ENCODE measurements at regions not wholly inside any gene's neighbourhood (a gene's known extent, or its start where the extent isn't known, plus 50 kb on each side); places are given as distances from the start of the nearest gene placed in this dataset.
"Not testable (repeated sequence)": the region's sequence is repeated elsewhere in the genome, so short reads cannot be mapped to it uniquely, and the experiment has no call there.

DNA sequence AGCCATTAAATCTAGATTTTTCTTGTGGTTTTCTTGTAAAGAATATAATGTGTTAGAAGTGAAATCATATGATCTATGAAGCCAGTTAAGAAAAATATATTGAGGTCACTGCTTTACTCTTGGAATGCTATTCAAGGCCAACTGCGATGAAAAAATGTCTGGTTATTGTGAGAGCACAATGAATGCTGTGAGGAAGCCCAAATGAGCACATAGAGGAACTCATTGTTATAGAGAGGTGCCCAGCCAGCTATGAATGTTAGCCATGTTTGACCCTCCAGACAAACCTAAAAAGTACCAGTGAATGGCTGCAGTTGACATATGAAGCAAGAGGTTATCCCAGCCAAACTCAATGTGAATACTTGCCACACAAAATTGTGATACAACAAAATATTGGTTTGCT lies 359.8 kb upstream of the FAM174A start:
- DNase-seq (no peak), ATAC-seq (no peak)
- H3K9me3 Mint-ChIP-seq (ENCODE audit: insufficient read depth): no peaks in the 10 kb centered on the region
- H3K4me3 Mint-ChIP-seq: no peak overlapping the region
- CTCF ChIA-PET: no interaction called here
- no peak overlapping the region for H3K27ac Mint-ChIP-seq
- H3K4me1 Mint-ChIP-seq (ENCODE audit: low read depth): no peaks in the 10 kb centered on the region
- H3K36me3 Mint-ChIP-seq (ENCODE audit: low read depth): no peaks in the 10 kb centered on the region
- POLR2A ChIA-PET: no interaction called here
- H3K27me3 Mint-ChIP-seq (ENCODE audit: low read depth): no peaks in the 10 kb centered on the region

DNA sequence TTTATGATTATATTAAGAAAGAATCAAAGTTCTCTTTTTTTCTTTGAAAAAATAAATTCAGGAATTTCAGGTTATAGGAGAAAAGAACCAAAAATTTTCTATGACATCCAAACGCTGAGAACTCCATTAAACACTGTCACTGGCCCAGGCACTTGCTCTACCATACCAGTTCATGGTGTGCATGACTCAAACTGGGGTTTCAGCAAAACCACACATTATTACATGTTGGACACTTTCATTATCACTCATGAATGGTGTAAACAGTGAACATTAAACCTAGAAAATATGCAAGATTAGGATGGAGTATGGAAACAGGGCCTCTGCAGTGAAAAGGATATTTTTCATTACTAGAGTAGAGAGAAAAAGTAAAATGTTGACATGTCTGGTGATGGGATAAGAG lies 369.9 kb upstream of the FAM174A start:
- Mint-ChIP-seq H3K4me1 (ENCODE audit: low read depth) (no peaks in the 10 kb centered on the region), H3K27me3 (ENCODE audit: low read depth) (no peaks in the 10 kb centered on the region), H3K36me3 (ENCODE audit: low read depth) (no peaks in the 10 kb centered on the region), H3K9me3 (ENCODE audit: insufficient read depth) (no peaks in the 10 kb centered on the region), H3K27ac (no peak overlapping the region), H3K4me3 (no peak overlapping the region)
- ChIA-PET CTCF (no interaction called here), POLR2A (no interaction called here)
- DNase-seq (no peak), ATAC-seq (no peak)

DNA sequence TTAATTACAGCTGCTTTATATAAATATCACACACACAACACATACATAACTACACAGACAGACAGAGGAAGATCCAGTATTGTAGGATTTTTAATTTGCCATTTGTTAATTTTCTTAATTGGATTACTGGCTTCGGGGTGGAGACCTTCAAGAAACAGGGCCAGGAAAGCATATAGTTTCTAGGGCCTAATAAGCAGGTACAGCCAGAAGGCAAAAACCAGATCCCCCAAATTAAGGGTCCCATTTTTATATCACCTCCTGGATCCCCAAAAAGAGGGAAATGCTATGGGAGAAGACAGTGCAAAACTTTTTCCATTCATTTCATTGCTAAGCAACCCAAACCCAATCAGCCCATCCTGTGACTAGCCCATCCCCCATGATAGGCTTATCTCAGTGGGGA lies 373.3 kb upstream of the FAM174A start:
- Mint-ChIP-seq H3K36me3 (ENCODE audit: low read depth) (no peaks in the 10 kb centered on the region), H3K4me1 (ENCODE audit: low read depth) (no peaks in the 10 kb centered on the region), H3K9me3 (ENCODE audit: insufficient read depth) (peaks cover 5% of the 10 kb centered on the region)

DNA sequence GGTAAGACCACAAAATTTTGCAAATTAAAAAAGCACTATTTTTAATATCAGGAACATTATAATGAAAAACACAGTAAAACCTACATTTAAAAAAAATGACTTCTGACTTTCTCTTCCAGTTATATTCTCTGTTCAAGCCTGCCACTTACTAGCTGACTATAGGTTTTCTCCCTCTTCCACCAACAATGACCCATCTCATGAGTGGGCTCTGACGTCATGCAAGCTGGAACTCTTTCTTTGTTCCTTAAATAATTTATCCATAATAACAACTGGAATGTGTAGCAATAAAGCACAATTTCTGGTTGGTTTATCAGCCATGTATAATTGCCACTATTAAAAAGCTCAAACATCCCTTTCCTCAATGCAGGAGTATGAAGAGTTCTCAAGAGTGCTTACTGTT lies 378.1 kb upstream of the FAM174A start:
- ChIA-PET CTCF (no interaction called here), POLR2A (no interaction called here)
- H3K9me3 Mint-ChIP-seq (ENCODE audit: insufficient read depth): peaks cover 5% of the 10 kb centered on the region
- no peaks in the 10 kb centered on the region for H3K27me3 Mint-ChIP-seq (ENCODE audit: low read depth)
- H3K4me1 Mint-ChIP-seq (ENCODE audit: low read depth): no peaks in the 10 kb centered on the region
- H3K4me3 Mint-ChIP-seq: no peak overlapping the region
- H3K27ac Mint-ChIP-seq: no peak overlapping the region
- ATAC-seq (no peak), DNase-seq (no peak)
- H3K36me3 Mint-ChIP-seq (ENCODE audit: low read depth): no peaks in the 10 kb centered on the region

More for the DNA sequence above, 373.3 kb upstream of the FAM174A start:
- Mint-ChIP-seq H3K27me3 (ENCODE audit: low read depth) (no peaks in the 10 kb centered on the region), H3K4me3 (no peak overlapping the region), H3K27ac (no peak overlapping the region)
- no peak for DNase-seq
- POLR2A ChIA-PET: no interaction called here
- CTCF ChIA-PET: no interaction called here
- no peak for ATAC-seq

DNA sequence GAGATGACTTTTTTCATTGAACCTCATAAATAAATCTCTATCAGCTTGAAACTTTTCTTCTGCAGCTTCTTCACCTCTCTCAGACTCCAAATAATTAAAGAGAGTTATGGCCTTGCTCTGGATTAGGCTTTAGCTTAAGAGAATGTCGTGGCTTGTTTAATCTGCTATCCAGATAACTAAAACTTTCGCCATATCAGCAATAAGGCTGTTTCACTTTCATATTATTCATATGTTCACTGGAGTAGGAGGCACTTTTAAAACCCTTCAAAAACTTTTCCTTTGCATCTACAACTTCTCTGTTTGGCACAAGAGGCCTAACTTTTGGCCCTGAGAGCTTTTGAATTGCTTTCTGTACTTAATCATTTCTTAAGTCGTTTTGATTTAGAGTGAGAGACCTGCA lies 386.9 kb upstream of the FAM174A start:
- Mint-ChIP-seq H3K36me3 (ENCODE audit: low read depth) (no peaks in the 10 kb centered on the region), H3K27me3 (ENCODE audit: low read depth) (no peaks in the 10 kb centered on the region), H3K4me3 (no peak overlapping the region), H3K4me1 (ENCODE audit: low read depth) (no peaks in the 10 kb centered on the region), H3K27ac (no peak overlapping the region), H3K9me3 (ENCODE audit: insufficient read depth) (no peaks in the 10 kb centered on the region)
- no peak for DNase-seq
- POLR2A ChIA-PET: no interaction called here
- no peak for ATAC-seq
- CTCF ChIA-PET: no interaction called here

DNA sequence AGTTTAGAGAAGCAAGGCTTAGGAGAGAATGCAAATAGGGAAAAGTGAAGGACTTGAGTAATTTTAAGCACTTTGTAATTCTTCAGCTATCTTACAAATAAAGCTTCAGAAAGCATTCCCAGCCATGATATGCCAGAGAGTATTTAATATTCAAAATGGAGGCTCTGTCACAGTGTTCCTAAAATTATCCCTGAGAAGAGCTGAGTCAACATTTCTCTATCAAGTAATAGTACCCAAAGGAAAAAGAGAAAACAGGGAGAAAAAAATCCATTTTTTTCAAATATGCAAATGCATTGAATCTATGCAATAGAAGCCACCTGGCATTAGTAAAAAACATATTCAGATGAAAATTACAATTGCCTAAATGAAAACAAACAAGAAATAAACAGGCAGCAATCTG lies 392.6 kb upstream of the FAM174A start:
- H3K9me3 Mint-ChIP-seq (ENCODE audit: insufficient read depth): no peaks in the 10 kb centered on the region
- CTCF ChIA-PET: no interaction called here

DNA sequence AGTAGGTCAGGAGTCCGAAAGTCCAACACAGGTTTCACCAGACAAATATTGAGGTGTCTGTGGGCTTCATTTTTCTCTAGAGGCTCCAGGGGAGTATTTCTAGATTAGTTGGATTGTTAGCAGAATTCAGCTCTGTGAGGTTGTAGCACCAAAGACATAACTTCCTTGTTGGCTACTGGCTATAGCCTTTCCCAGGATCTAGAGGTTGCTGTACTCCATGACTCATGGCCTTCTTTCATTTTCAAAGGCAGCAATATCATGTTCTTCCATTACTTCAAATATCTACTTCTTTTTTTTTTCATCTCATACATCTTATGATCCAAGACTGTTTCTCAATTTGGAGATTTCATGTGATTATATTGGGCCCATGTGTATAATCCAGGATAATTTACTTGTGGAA lies 404.0 kb upstream of the FAM174A start:
- ChIA-PET POLR2A (no interaction called here), CTCF (no interaction called here)
- Mint-ChIP-seq H3K27me3 (ENCODE audit: low read depth) (no peaks in the 10 kb centered on the region), H3K9me3 (ENCODE audit: insufficient read depth) (no peaks in the 10 kb centered on the region), H3K27ac (no peak overlapping the region), H3K36me3 (ENCODE audit: low read depth) (no peaks in the 10 kb centered on the region), H3K4me1 (ENCODE audit: low read depth) (no peaks in the 10 kb centered on the region), H3K4me3 (no peak overlapping the region)
- no peak for DNase-seq
- no peak for ATAC-seq

More for the DNA sequence above, 392.6 kb upstream of the FAM174A start:
- Mint-ChIP-seq H3K4me3 (no peak overlapping the region), H3K36me3 (ENCODE audit: low read depth) (no peaks in the 10 kb centered on the region), H3K4me1 (ENCODE audit: low read depth) (no peaks in the 10 kb centered on the region), H3K27me3 (ENCODE audit: low read depth) (no peaks in the 10 kb centered on the region), H3K27ac (no peak overlapping the region)
- ATAC-seq (no peak), DNase-seq (no peak)
- POLR2A ChIA-PET: no interaction called here

DNA sequence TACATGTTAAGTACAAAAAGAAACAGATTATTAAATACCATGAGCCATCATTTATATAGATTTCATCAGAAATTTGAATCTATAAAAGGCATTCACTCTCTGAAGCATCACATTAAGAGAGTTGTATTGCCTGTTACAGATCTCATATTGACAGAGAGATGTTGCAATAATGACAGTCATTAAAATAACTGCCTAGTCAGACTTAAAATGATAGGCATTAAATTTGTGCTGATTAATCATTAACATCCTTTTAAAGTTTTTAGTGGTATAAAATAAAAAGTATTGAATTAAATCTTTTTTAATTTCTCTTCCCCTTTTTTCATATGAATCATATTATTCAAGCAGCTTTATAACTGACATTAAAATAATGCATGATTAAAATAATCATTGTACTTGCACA lies 404.9 kb upstream of the FAM174A start:
- ChIA-PET CTCF (no interaction called here), POLR2A (no interaction called here)
- no peak overlapping the region for H3K27ac Mint-ChIP-seq
- H3K27me3 Mint-ChIP-seq (ENCODE audit: low read depth): no peaks in the 10 kb centered on the region
- ATAC-seq (no peak), DNase-seq (no peak)
- no peak overlapping the region for H3K4me3 Mint-ChIP-seq
- no peaks in the 10 kb centered on the region for H3K36me3 Mint-ChIP-seq (ENCODE audit: low read depth)
- no peaks in the 10 kb centered on the region for H3K9me3 Mint-ChIP-seq (ENCODE audit: insufficient read depth)
- H3K4me1 Mint-ChIP-seq (ENCODE audit: low read depth): no peaks in the 10 kb centered on the region

DNA sequence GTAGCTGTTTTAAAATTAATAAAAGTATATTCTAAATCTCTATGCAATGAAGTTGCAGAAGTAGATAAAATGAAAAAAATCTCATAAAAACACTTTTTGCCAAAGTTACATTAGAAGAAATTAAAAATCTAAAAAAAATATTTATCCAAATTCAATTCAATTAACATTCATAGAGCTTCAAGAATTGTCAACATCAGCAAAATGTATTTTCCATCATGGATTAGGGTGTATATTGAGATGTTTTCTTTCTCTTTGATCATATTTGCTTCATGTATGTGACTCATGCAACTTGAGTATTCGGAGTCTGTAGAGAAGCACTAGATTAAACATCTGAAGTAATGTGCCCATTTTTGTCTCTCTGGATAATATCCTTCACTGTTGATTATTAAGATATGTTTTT lies 415.3 kb upstream of the FAM174A start:
- Mint-ChIP-seq H3K4me1 (ENCODE audit: low read depth) (no peaks in the 10 kb centered on the region), H3K4me3 (no peak overlapping the region), H3K9me3 (ENCODE audit: insufficient read depth) (no peaks in the 10 kb centered on the region), H3K36me3 (ENCODE audit: low read depth) (no peaks in the 10 kb centered on the region), H3K27ac (no peak overlapping the region), H3K27me3 (ENCODE audit: low read depth) (no peaks in the 10 kb centered on the region)
- DNase-seq (no peak), ATAC-seq (no peak)
- POLR2A ChIA-PET: no interaction called here
- CTCF ChIA-PET: no interaction called here

DNA sequence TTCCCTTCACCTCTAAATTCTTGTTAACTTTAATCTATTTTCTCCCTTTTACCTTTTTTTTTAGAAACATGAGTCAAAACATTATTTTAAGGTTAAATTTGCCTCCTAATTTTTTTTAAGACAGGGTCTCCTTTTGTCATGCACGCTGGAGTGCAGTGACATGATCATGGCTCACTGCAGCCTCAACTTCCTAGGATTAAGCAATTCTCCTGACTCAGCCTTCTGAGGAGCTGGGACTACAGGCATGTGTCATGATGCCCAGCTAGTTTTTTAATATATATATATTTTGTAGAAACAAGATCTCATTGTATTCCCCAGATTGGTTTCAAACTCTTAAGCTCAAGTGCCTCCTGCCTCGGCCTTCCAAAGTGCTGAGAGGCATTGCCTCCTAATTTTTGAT lies 424.7 kb upstream of the FAM174A start:
- H3K27ac Mint-ChIP-seq: no peak overlapping the region
- no peak overlapping the region for H3K4me3 Mint-ChIP-seq
- POLR2A ChIA-PET: no interaction called here
- H3K27me3 Mint-ChIP-seq (ENCODE audit: low read depth): no peaks in the 10 kb centered on the region
- H3K4me1 Mint-ChIP-seq (ENCODE audit: low read depth): no peaks in the 10 kb centered on the region
- no peak for DNase-seq
- ATAC-seq: no peak
- peaks cover 34% of the 10 kb centered on the region for H3K9me3 Mint-ChIP-seq (ENCODE audit: insufficient read depth)
- H3K36me3 Mint-ChIP-seq (ENCODE audit: low read depth): no peaks in the 10 kb centered on the region
- CTCF ChIA-PET: no interaction called here

DNA sequence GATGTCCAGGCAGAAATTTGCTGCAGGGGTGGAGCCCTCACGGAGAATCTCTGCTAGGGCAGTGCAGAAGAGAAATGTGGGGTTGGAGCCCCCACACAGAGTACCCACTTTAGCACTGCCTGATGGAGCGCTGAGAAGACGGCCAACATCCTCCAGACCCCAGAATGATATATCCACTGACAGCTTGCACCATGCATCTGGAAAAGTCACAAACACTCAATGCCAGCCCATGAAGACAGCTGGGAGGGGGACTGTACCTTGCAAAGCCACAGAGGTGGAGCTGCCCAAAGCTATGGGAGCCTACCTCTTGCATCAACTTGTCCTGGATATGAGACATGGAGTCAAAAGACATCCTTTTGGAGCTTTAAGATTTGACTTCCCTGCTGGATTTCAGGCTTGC lies 426.3 kb upstream of the FAM174A start:
- Mint-ChIP-seq H3K4me3 (no peak overlapping the region), H3K36me3 (ENCODE audit: low read depth) (no peaks in the 10 kb centered on the region), H3K27me3 (ENCODE audit: low read depth) (no peaks in the 10 kb centered on the region), H3K27ac (no peak overlapping the region), H3K4me1 (ENCODE audit: low read depth) (no peaks in the 10 kb centered on the region), H3K9me3 (ENCODE audit: insufficient read depth) (peaks cover 34% of the 10 kb centered on the region)
- ChIA-PET POLR2A (no interaction called here), CTCF (no interaction called here)
- ATAC-seq (no peak), DNase-seq (no peak)

DNA sequence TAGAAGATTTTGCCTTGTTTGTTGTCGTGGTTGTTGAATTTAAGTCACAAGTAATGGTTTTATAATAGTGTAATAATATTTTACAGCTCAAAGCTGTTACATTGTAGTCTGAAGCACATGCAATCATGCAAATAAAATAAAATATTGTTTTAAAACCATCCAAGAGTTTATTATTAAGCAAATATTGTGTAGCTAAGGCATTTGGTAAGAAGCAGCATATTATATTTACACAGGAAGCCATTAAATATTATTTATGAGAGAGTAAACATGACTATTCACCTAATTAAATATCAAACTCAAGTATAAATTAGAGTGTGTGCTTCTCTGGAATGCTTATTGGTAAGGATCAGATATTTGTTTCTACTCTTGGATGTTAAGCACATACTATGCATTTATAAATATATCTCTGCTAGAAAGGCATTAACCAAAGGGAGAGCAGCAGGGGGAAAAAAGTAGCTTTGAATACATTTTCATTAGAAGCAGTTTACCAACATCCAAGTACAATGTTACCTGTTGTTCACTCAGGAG lies 431.5 kb upstream of the FAM174A start:
- not testable (repeated sequence) for H3K9me3 Mint-ChIP-seq (ENCODE audit: insufficient read depth); H3K4me1 Mint-ChIP-seq (ENCODE audit: low read depth)

DNA sequence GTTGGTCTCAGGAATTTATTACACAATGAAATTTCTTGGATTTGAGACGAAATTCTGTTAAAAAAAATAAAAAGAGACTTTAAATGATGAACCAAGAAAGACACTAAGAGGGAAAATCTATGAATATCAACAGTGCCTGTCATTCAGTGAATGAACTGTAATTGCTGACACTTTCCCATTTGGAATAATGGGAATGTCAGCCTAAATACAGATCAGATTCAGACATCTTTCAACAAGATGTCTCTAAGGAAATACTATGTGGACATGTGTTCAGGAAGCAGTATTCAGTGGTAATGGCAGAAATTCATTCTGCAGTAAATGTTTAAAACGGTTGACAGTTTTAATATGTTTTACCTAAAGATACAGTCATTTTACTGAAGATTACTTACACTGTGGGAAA lies 433.7 kb upstream of the FAM174A start:
- POLR2A ChIA-PET; H3K9me3 Mint-ChIP-seq (ENCODE audit: insufficient read depth); H3K27ac Mint-ChIP-seq; DNase-seq; CTCF ChIA-PET; H3K4me1 Mint-ChIP-seq (ENCODE audit: low read depth); ATAC-seq; H3K4me3 Mint-ChIP-seq; H3K27me3 Mint-ChIP-seq (ENCODE audit: low read depth); H3K36me3 Mint-ChIP-seq (ENCODE audit: low read depth): not testable (repeated sequence)

More for the DNA sequence above, 431.5 kb upstream of the FAM174A start:
- POLR2A ChIA-PET; H3K4me3 Mint-ChIP-seq; H3K27ac Mint-ChIP-seq; H3K36me3 Mint-ChIP-seq (ENCODE audit: low read depth); ATAC-seq; DNase-seq; CTCF ChIA-PET; H3K27me3 Mint-ChIP-seq (ENCODE audit: low read depth): not testable (repeated sequence)

All from activated CD8-positive, alpha-beta T cell treated with anti-CD3 and anti-CD28 coated beads, Interleukin-2, amount 10 ng/mL, durations not matched to agents 7 days and 5 days (primary cell).